ENCODE measurements at regions not wholly inside any gene's neighbourhood (a gene's known extent, or its start where the extent isn't known, plus 50 kb on each side); places are given as distances from the start of the nearest gene placed in this dataset.

DNA sequence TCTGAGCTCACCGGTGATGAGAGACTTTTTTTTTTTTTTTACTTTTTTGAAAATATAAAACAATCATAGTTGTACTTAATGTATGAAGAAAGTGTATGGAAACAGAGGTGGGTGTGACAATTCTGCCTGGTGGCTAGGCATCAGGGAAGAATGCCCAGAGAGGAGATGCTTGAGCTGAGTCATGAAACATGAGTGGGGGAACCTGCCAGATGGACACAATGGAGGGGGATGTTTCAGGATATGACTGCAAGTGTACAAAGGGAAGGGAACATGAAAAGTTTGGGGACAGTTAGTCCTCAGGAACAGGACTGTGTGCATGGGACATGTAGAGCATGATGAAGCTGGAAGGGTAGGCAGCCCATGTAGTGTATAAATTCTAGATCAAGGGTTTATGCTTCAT lies 274.2 kb upstream of the E2F7 start:
- ChIA-PET POLR2A (no interaction called here), CTCF (interaction anchor here (0.6 to 1.1 kb wide), 3 partner anchors 82 to 1983 kb away, joined by 3 read pairs; no protein-coding TSS in a partner anchor)
- Histone ChIP-seq H3K36me3 (ENCODE audit: control insufficient read depth in 2 of 2, insufficient read depth in 1 of 2, low read length in 2 of 2) (no peaks in the 10 kb centered on the region), H3K9me3 (ENCODE audit: control insufficient read depth, insufficient read depth, low read depth, low read length) (no peaks in the 10 kb centered on the region), H3K4me3 (ENCODE audit: low read depth, low read length) (no peak overlapping the region), H3K27ac (ENCODE audit: extremely low read depth, low read depth, low read length) (no peak overlapping the region), H3K4me1 (ENCODE audit: control insufficient read depth, insufficient read depth, low read length) (no peaks in the 10 kb centered on the region)
- TF ChIP-seq ZNF138 (tag by site-specific recombination; IDR thresholded peaks at IDR 0.05; ENCODE audit: borderline replicate concordance) (no peak), ZNF658 (tag by site-specific recombination; IDR thresholded peaks at IDR 0.05) (no peak), ZNF558 (tag by site-specific recombination; IDR thresholded peaks at IDR 0.05) (no peak), ZNF610 (tag by site-specific recombination; IDR thresholded peaks at IDR 0.05; ENCODE audit: borderline replicate concordance) (no peak), ZNF518A (tag by site-specific recombination; conservative IDR thresholded peaks at IDR 0.05; ENCODE audit: low read depth) (no peak), ZNF692 (tag by site-specific recombination; IDR thresholded peaks at IDR 0.05) (no peak), ZNF843 (tag by site-specific recombination; IDR thresholded peaks at IDR 0.05) (no peak), ZNF133 (tag by site-specific recombination; IDR thresholded peaks at IDR 0.05) (no peak), ZNF335 (tag by site-specific recombination; conservative IDR thresholded peaks at IDR 0.05) (no peak), ZNF571 (tag by site-specific recombination; IDR thresholded peaks at IDR 0.05) (no peak), PRDM2 (tag by site-specific recombination; IDR thresholded peaks at IDR 0.05; ENCODE audit: borderline replicate concordance) (no peak), ZBTB8A (tag by site-specific recombination; IDR thresholded peaks at IDR 0.05) (no peak), ZNF701 (tag by site-specific recombination; IDR thresholded peaks at IDR 0.05) (no peak), ZSCAN4 (tag by site-specific recombination; IDR thresholded peaks at IDR 0.05) (no peak), ZNF555 (tag by site-specific recombination; conservative IDR thresholded peaks at IDR 0.05) (no peak), ZNF184 (tag by site-specific recombination; IDR thresholded peaks at IDR 0.05) (no peak), ZNF501 (tag by site-specific recombination; IDR thresholded peaks at IDR 0.05) (no peak), ZFHX2 (tag by site-specific recombination; conservative IDR thresholded peaks at IDR 0.05) (no peak)
- TF ChIP-seq, protein P1, sequence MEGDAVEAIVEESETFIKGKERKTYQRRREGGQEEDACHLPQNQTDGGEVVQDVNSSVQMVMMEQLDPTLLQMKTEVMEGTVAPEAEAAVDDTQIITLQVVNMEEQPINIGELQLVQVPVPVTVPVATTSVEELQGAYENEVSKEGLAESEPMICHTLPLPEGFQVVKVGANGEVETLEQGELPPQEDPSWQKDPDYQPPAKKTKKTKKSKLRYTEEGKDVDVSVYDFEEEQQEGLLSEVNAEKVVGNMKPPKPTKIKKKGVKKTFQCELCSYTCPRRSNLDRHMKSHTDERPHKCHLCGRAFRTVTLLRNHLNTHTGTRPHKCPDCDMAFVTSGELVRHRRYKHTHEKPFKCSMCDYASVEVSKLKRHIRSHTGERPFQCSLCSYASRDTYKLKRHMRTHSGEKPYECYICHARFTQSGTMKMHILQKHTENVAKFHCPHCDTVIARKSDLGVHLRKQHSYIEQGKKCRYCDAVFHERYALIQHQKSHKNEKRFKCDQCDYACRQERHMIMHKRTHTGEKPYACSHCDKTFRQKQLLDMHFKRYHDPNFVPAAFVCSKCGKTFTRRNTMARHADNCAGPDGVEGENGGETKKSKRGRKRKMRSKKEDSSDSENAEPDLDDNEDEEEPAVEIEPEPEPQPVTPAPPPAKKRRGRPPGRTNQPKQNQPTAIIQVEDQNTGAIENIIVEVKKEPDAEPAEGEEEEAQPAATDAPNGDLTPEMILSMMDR (tag by site-specific recombination; IDR thresholded peaks at IDR 0.05) = no peak

Data from HEK293 (cell line).